ENCODE measurements at regions not wholly inside any gene's neighbourhood (a gene's known extent, or its start where the extent isn't known, plus 50 kb on each side); places are given as distances from the start of the nearest gene placed in this dataset.

DNA sequence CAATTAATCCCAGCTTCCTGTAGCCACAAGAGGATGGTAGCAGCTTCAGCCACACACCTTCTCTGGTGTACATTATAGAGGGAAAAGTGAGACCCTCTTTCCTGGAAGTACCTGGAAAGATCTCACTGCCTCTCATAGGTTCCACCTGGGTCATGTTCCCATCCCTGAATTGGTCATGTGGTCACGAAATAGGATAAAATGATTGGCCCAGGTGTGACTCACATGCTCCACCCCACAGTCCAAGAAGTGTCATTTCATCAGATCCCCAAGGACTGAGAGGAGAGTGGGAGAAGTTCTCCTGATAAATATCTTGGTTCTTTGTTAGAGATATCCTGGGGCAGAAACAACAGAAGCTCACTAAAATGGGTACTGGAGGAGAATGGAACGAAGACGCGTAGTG, 142.4 kb downstream of the QRSL1 start:
- TF ChIP-seq EZH2 (IDR thresholded peaks at IDR 0.05; ENCODE audit: borderline replicate concordance) (no peak), EZH2phosphoT487 (IDR thresholded peaks at IDR 0.05; ENCODE audit: low read depth, severe bottlenecking, unreplicated experiment) (no peak)
- TF ChIP-seq, protein P1, sequence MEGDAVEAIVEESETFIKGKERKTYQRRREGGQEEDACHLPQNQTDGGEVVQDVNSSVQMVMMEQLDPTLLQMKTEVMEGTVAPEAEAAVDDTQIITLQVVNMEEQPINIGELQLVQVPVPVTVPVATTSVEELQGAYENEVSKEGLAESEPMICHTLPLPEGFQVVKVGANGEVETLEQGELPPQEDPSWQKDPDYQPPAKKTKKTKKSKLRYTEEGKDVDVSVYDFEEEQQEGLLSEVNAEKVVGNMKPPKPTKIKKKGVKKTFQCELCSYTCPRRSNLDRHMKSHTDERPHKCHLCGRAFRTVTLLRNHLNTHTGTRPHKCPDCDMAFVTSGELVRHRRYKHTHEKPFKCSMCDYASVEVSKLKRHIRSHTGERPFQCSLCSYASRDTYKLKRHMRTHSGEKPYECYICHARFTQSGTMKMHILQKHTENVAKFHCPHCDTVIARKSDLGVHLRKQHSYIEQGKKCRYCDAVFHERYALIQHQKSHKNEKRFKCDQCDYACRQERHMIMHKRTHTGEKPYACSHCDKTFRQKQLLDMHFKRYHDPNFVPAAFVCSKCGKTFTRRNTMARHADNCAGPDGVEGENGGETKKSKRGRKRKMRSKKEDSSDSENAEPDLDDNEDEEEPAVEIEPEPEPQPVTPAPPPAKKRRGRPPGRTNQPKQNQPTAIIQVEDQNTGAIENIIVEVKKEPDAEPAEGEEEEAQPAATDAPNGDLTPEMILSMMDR (IDR thresholded peaks at IDR 0.05; ENCODE audit: poor library complexity), result no peak
